ENCODE measurements at regions not wholly inside any gene's neighbourhood (a gene's known extent, or its start where the extent isn't known, plus 50 kb on each side); places are given as distances from the start of the nearest gene placed in this dataset.

DNA sequence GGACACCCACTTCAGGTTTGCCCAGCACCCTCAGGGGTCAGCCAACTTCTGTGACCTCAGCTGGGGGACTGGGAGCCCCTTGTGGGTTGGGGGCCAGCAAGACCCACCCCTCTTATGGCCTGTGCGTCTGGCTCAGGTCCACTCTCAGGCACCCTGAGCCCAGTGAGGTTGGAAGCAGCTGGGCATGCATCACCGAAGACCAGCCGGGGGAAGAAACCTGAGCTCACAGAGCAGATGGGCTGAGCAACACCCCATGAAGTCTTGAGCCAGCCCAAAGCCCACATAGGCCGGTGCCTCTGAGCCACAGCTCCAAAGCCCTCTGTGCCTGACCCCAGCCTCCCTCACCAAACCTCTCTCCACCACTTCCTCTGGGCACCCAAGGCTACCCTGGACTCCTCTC is 166.7 kb downstream of the RBFOX3 start:
- TF ChIP-seq, protein P1, sequence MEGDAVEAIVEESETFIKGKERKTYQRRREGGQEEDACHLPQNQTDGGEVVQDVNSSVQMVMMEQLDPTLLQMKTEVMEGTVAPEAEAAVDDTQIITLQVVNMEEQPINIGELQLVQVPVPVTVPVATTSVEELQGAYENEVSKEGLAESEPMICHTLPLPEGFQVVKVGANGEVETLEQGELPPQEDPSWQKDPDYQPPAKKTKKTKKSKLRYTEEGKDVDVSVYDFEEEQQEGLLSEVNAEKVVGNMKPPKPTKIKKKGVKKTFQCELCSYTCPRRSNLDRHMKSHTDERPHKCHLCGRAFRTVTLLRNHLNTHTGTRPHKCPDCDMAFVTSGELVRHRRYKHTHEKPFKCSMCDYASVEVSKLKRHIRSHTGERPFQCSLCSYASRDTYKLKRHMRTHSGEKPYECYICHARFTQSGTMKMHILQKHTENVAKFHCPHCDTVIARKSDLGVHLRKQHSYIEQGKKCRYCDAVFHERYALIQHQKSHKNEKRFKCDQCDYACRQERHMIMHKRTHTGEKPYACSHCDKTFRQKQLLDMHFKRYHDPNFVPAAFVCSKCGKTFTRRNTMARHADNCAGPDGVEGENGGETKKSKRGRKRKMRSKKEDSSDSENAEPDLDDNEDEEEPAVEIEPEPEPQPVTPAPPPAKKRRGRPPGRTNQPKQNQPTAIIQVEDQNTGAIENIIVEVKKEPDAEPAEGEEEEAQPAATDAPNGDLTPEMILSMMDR (IDR thresholded peaks at IDR 0.05; ENCODE audit: borderline replicate concordance, extremely low read depth, low read length, poor library complexity, severe bottlenecking) = no peak
- no peak for TF ChIP-seq EZH2 (IDR thresholded peaks at IDR 0.05; ENCODE audit: borderline replicate concordance, low read depth, low read length, severe bottlenecking)

Data from DND-41 (cell line).